Naive B cell (primary cell): ENCODE measurements at regions not wholly inside any gene's neighbourhood (a gene's known extent, or its start where the extent isn't known, plus 50 kb on each side); places are given as distances from the start of the nearest gene placed in this dataset.

Experiments
- ATAC-seq, 2 donors: fragments of 150-1000 bp; cut with Tn5 transposase; 2 replicates each; pipeline ENCODE4 v1.10.0; 2021; ENCODE audit warnings: low read depth in 2 of 2, mild to moderate bottlenecking in 2 of 2, moderate library complexity in 2 of 2
- DNase-seq: peaks from one replicate; pipeline ENCODE4 v3.0.0; 2022
- H3K27ac Mint-ChIP-seq, 6 donors: one replicate each; pipeline ENCODE4 v1.8.0; 2020 to 2022; ENCODE audit warnings: mild to moderate bottlenecking in 6 of 6, mixed read lengths in 6 of 6, moderate library complexity in 5 of 6, inconsistent platforms in 2 of 6
- H3K27me3 Mint-ChIP-seq, 3 donors: one replicate each; pipeline ENCODE4 v1.8.0; 2021 to 2022; ENCODE audit warnings: mixed read lengths in 3 of 3, mild to moderate bottlenecking in 1 of 3
- H3K36me3 Mint-ChIP-seq, 2 donors: one replicate each; pipeline ENCODE4 v1.8.0; 2020 to 2022; ENCODE audit warnings: mixed read lengths in 2 of 2, inconsistent platforms in 1 of 2, mild to moderate bottlenecking in 1 of 2
- H3K4me1 Mint-ChIP-seq, 3 donors: one replicate each; pipeline ENCODE4 v1.8.0; 2020 to 2022; ENCODE audit warnings: mixed read lengths in 3 of 3, inconsistent platforms in 1 of 3, mild to moderate bottlenecking in 1 of 3, moderate library complexity in 1 of 3
- H3K4me3 Mint-ChIP-seq, 8 donors: one replicate each; pipeline ENCODE4 v1.8.0; 2020 to 2022; ENCODE audit warnings: mild to moderate bottlenecking in 8 of 8, mixed read lengths in 8 of 8, moderate library complexity in 8 of 8, inconsistent platforms in 2 of 8
- H3K9me3 Mint-ChIP-seq, 7 donors: one replicate each; pipeline ENCODE4 v1.8.0; 2020 to 2022; ENCODE audit warnings: mixed read lengths in 7 of 7, mild to moderate bottlenecking in 5 of 7, inconsistent platforms in 2 of 7, moderate library complexity in 1 of 7

DNA sequence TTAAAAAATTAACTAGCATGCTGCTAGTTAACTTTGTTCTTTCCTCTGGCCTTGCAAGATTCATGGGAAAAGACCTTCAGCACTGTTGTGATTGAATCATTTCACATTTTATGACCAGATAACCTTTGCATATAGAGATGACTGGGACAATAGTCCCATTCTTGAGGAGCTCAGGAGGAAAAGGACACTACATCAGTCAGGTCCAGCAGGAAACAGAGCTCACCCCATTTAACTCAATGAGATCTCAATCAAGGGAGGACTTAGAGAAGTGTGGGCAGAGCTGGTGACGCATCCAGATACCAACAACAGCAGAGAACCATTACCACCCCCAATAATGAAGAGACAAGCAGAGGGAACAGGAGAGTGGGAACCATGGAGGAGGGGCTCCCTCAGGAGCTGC is 109.4 kb upstream of the GUCA2B start:
- no peaks in the 10 kb centered on the region for H3K4me1 Mint-ChIP-seq
- H3K27me3 Mint-ChIP-seq = peaks cover 16 to 32% (median 20%) of the 10 kb centered on the region in 3 donors
- DNase-seq (no peak), ATAC-seq (no peak)
- H3K27ac Mint-ChIP-seq = no peak overlapping the region
- no peak overlapping the region for H3K4me3 Mint-ChIP-seq
- no peaks in the 10 kb centered on the region for H3K36me3 Mint-ChIP-seq
- H3K9me3 Mint-ChIP-seq = no peaks in the 10 kb centered on the region

DNA sequence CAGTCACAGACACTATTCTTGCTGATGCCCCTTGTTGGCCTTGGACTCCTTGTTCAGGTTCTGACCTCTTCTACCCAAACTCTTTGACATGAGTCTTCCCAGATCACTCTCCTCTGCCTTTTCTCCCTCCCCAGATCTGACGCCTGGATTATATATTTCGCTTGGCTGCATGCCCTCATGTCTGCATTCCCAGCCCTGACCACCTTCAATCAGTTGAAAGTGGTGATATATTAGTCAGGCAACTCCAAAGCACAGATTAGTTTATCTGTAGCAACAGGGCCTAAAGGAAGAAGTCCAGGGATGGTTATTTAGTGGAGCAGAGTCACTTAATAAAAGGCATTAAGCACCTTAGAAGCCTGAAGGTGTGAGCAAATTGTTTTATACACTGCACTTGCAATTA is 110.0 kb upstream of the GUCA2B start:
- no peak for ATAC-seq
- Mint-ChIP-seq H3K36me3 (no peaks in the 10 kb centered on the region), H3K27me3 (peaks cover 11 to 26% (median 17%) of the 10 kb centered on the region in 3 donors), H3K27ac (no peak overlapping the region), H3K9me3 (no peaks in the 10 kb centered on the region), H3K4me1 (no peaks in the 10 kb centered on the region), H3K4me3 (peak overlapping the region in 1 of 8 donors; percentile 19)
- DNase-seq = no peak

DNA sequence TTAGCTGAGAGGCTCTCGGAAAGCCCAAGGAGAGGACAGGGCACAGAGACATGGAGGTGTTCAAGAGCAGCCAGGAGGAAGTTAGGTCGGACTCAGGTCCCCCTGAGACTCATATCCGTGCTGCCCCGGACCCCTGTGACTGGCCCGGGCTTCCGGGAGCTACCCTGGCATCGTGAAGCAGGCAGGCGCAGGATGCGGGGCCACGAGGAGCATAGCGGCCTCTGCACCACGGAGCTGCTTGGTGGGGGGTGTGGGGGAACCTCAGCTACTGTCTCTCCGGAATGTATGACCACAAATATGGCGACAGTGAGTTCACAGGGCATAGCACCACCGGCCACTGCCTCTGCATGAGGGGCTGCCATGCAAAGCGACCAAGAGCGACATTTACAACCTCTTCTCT is 112.2 kb upstream of the GUCA2B start:
- Mint-ChIP-seq H3K4me3 (no peak overlapping the region), H3K36me3 (no peaks in the 10 kb centered on the region), H3K4me1 (no peaks in the 10 kb centered on the region), H3K27me3 (peaks cover 7 to 24% (median 17%) of the 10 kb centered on the region in 3 donors), H3K9me3 (peaks cover 0 to 1% (median 0%) of the 10 kb centered on the region in 7 donors), H3K27ac (no peak overlapping the region)
- no peak for ATAC-seq
- DNase-seq = no peak

DNA sequence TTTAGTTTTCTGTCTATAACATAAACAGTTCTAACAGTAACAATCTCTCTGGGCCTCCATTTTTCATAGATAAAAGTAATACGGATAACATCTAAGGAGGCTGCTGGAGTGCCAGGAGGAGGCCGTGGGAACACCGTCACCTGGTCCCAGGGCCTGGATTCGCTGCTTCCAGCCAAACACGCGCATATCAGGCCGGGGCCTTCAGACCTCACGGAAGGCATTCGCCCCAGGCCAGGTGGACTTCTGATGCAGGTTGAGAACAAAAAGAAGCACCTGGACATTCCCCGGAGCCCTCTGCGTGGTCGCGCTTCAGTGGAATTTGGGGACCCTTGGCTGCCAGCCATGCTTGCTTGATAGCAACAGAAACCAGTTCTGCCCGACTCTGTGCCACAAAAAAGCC is 113.1 kb upstream of the GUCA2B start:
- ATAC-seq (no peak), DNase-seq (no peak)
- peaks cover 0 to 1% (median 0%) of the 10 kb centered on the region in 7 donors for H3K9me3 Mint-ChIP-seq
- no peak overlapping the region for H3K4me3 Mint-ChIP-seq
- no peak overlapping the region for H3K27ac Mint-ChIP-seq
- no peaks in the 10 kb centered on the region for H3K4me1 Mint-ChIP-seq
- peaks cover 4 to 15% (median 12%) of the 10 kb centered on the region in 3 donors for H3K27me3 Mint-ChIP-seq
- no peaks in the 10 kb centered on the region for H3K36me3 Mint-ChIP-seq

DNA sequence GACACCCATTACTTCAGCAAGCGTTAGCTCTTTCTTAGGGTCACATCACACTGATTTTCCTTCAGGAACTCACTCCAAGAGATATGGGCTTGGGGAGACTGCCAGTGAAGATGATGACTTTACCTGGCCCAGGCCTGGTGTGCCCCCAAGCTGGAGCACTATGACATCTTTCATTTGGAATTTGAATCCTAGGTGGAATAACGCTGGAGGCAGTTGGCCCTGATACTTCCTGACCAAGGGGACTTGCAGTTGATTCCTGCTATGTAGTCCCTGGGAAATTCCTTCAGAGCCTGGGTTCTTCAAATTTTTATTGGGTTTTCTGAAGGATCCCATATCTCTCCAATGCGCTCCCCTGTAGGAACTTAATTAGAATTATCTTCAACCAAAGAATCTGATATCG is 114.9 kb upstream of the GUCA2B start:
- Mint-ChIP-seq H3K9me3 (peaks cover 0 to 1% (median 0%) of the 10 kb centered on the region in 7 donors), H3K4me1 (peaks cover 7 to 8% (median 8%) of the 10 kb centered on the region in 3 donors), H3K27ac (no peak overlapping the region), H3K27me3 (peaks cover 2 to 4% (median 3%) of the 10 kb centered on the region in 3 donors), H3K36me3 (no peaks in the 10 kb centered on the region), H3K4me3 (no peak overlapping the region)
- no peak for ATAC-seq
- no peak for DNase-seq

DNA sequence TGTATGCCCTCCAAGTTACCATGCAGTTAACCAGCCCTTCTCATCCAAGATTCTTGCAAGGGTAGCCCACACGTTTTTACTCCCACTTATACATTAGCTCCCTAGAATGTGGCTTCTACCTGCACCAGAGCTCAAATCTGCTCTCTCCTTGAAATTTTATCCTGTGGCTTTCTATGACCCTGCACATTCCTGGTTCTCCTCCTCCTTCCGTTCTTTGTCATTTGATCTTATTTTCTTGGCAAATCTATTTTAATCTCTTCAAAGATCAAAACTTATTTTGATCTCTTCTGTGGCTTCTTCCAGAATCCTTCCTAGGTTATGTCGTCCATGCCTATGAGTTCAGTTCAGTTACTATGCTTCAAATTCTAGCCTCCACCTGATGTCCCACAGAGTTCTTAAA is 115.6 kb upstream of the GUCA2B start:
- peaks cover 0 to 9% (median 3%) of the 10 kb centered on the region in 3 donors for H3K27me3 Mint-ChIP-seq
- H3K4me1 Mint-ChIP-seq = peaks cover 7 to 8% (median 8%) of the 10 kb centered on the region in 3 donors
- peaks cover 0 to 1% (median 0%) of the 10 kb centered on the region in 7 donors for H3K9me3 Mint-ChIP-seq
- no peak overlapping the region for H3K4me3 Mint-ChIP-seq
- no peaks in the 10 kb centered on the region for H3K36me3 Mint-ChIP-seq
- DNase-seq = no peak
- ATAC-seq = no peak
- no peak overlapping the region for H3K27ac Mint-ChIP-seq

DNA sequence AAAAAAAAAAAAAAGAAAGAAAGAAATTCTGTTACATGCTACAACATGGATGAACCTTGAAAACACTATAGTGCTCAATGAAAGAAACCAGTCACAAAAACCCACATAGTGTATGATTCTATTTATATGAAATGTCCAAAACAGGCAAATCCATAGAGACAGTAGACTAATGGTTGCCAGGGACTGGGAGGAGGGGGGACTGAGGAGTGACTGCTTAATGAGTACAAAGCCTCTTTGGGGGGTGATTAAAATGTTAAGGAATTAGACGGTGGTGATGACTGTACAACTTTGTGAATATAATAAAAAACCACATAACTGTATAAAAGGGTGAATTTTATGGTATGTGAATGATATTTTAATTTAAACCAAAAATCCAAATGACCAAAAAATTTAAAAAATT is 116.0 kb upstream of the GUCA2B start:
- Mint-ChIP-seq H3K27me3 (peaks cover 0 to 13% (median 7%) of the 10 kb centered on the region in 3 donors), H3K4me1 (peaks cover 8% of the 10 kb centered on the region in 3 donors), H3K4me3 (no peak overlapping the region), H3K27ac (no peak overlapping the region), H3K9me3 (peaks cover 0 to 1% (median 0%) of the 10 kb centered on the region in 7 donors), H3K36me3 (no peaks in the 10 kb centered on the region)
- ATAC-seq (no peak), DNase-seq (no peak)

DNA sequence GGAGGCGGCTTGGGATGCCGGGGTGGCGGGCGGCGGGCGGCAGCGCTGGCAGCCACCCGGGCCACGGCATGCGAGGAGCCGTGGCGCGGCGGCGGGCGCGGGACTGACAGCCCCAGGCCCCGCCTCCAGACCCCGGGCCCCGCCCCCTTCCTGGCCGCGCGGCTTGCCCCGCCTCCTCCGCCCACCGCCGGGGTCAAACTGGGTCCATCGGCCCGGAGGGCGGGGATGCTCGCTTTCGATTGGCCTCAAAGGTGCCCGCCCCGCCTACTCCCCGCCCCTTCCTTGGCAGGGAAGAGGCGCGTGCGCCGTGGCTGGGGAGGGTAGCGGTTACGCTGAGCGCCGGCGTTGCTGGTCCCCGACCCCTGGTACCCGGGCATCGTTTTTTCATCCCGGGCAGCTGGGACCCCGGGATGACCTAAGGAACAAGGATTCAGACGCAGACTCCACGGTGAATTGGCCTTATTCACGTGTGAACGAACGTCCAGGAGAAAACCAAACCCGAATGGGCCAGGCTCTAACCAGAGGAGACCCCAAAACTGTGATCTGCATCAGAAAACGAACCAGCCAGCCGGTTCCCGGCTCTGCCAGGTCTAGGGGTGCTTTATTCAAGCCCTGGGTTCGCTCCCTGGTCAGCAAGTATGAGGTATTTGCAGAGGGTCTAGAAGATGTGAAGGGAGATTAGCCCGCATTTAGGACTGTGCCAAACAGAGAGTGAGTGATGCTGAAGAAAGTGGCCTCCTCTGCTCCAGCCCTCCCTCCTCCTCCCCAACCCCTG is 117.2 kb upstream of the GUCA2B start:
- peak overlapping the region in 4 of 6 donors; percentile 8 to 80 (median 55) for H3K27ac Mint-ChIP-seq
- H3K27me3 Mint-ChIP-seq = peaks cover 0 to 18% (median 11%) of the 10 kb centered on the region in 3 donors
- DNase-seq (peak; percentile 95), ATAC-seq (peak; percentile 89)
- no peaks in the 10 kb centered on the region for H3K36me3 Mint-ChIP-seq
- peaks cover 0 to 3% (median 0%) of the 10 kb centered on the region in 7 donors for H3K9me3 Mint-ChIP-seq
- peak overlapping the region in 5 of 8 donors; percentile 78 to 93 (median 84) for H3K4me3 Mint-ChIP-seq
- peaks cover 8 to 15% (median 12%) of the 10 kb centered on the region in 3 donors for H3K4me1 Mint-ChIP-seq

DNA sequence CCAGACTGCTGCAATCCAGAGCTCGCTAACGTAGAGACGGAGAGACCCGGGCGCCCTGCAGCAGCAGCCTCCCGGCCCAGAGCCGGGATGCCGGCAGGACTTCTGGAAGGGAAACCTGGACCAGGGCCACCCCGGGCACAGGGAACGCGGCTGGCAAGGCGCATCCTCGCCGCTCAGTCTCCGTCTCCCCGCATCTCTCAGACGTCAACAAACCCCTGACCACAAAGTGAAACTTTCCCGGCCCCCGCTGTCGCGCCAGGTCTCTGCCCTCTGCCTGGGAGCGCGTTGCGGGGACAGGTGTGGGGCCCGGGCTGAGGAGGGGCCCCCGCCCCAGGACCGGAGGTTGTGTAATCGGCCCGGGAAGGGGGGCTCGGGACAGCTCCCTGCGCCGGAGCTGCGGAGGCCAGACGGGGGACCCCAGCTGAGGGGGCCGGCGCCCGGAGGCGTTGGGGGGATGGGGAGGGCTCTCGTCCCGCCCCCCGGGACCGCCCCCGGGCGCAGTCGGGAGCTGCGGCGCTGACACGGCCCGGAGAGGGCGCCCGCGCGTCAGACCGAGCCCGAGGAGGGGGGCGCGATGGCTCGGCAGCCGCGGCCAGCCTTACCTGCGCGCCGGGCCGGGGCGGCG is 116.6 kb upstream of the HIVEP3 start:
- no peaks in the 10 kb centered on the region for H3K36me3 Mint-ChIP-seq
- peak; percentile 69 to 71 for ATAC-seq
- H3K27ac Mint-ChIP-seq = peak overlapping the region in 5 of 6 donors; percentile 3 to 78 (median 55)
- peaks cover 0 to 4% (median 0%) of the 10 kb centered on the region in 7 donors for H3K9me3 Mint-ChIP-seq
- H3K4me1 Mint-ChIP-seq = peaks cover 8 to 17% (median 12%) of the 10 kb centered on the region in 3 donors
- DNase-seq = no peak
- H3K27me3 Mint-ChIP-seq = peaks cover 0 to 18% (median 11%) of the 10 kb centered on the region in 3 donors
- peak overlapping the region; percentile 80 to 91 (median 86) for H3K4me3 Mint-ChIP-seq

DNA sequence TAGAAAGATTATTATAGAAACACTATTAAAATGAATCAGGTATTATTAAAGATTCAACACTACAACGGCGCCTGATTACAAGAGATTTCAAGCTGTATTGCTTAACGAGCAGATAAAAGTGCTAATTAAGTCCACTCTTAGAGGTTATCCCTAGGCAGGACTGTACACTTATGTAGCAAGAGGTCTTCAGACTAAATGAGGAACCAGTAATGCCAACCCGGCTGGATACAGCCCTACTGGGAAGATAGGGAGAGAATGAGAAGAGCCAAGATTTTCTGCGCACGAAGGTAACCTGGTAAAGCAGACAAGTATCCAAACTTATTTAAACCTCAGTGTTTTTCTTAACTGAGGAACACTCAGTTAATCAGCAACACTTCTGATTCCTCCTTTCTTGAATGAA is 115.7 kb upstream of the HIVEP3 start:
- ATAC-seq (no peak), DNase-seq (no peak)
- Mint-ChIP-seq H3K27me3 (peaks cover 0 to 18% (median 11%) of the 10 kb centered on the region in 3 donors), H3K4me3 (peak overlapping the region; percentile 80 to 91 (median 86)), H3K9me3 (peaks cover 0 to 4% (median 0%) of the 10 kb centered on the region in 7 donors), H3K4me1 (peaks cover 8 to 17% (median 12%) of the 10 kb centered on the region in 3 donors), H3K27ac (peak overlapping the region in 5 of 6 donors; percentile 3 to 67 (median 52)), H3K36me3 (no peaks in the 10 kb centered on the region)

DNA sequence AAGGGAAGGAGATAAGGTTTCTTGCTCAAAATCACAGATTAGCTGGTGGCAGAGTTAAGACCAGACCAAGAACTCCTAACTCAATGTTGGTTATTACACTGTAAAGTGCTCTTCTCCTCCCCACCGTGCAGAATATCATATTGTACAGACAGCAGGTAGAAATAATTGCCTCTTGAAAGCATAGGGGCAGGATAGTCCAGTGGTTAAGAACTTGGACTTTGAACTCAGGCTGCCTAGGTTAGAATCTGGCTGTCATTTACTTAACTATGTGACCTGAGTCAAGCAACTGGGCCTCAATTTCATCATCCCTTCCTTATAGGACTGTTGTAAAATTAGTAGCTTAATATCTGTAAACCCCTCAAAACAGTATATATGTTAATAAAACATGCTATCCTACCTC is 114.9 kb upstream of the HIVEP3 start:
- Mint-ChIP-seq H3K27me3 (peaks cover 0 to 18% (median 11%) of the 10 kb centered on the region in 3 donors), H3K36me3 (peaks cover 0 to under 1% of the 10 kb centered on the region in 2 donors), H3K4me1 (peaks cover 8 to 17% (median 12%) of the 10 kb centered on the region in 3 donors), H3K9me3 (peaks cover 0 to 4% (median 0%) of the 10 kb centered on the region in 7 donors), H3K27ac (no peak overlapping the region), H3K4me3 (peak overlapping the region in 1 of 8 donors; percentile 91)
- no peak for DNase-seq
- ATAC-seq = no peak

DNA sequence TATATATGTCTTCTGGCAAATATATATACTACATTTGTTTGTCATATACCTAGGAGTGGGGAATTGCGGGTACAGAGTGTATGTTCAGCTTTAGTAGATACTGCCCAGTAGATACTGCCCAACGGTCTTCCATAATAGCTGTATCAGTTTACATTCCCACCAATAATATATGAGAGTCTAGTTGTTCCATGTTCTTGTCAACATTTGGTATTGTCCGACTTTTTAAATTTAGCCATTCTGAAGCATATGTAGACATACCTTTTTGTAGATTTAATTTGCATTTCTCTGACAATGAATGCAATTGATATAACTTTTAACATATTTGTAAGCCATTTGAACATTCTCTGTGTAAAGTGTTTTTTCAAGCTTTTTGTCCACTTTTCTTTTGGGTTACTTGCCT is 99.0 kb upstream of the HIVEP3 start:
- DNase-seq = no peak
- no peaks in the 10 kb centered on the region for H3K36me3 Mint-ChIP-seq
- no peak overlapping the region for H3K4me3 Mint-ChIP-seq
- peaks cover 0 to 5% (median 0%) of the 10 kb centered on the region in 7 donors for H3K9me3 Mint-ChIP-seq
- peaks cover 7 to 14% (median 11%) of the 10 kb centered on the region in 3 donors for H3K4me1 Mint-ChIP-seq
- H3K27me3 Mint-ChIP-seq = peaks cover 0 to 14% (median 0%) of the 10 kb centered on the region in 3 donors
- H3K27ac Mint-ChIP-seq = no peak overlapping the region
- ATAC-seq = no peak

DNA sequence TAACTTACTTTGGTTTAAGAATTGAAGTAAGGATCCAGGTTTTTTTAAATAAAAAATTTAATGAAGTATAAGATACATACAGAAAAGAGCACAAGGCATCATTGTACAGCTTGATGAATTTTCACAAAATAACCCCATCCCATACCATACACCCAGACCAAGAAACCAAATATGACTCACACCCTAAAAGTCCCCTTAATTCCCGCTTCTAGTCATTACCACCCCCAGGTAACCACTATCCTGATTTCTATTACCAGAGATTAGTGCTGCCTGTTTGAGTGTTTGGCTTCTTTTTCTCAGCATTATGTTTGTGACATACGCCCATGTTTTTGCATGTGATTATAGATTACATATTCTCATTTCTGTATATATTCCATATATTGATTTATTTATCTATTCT is 98.5 kb upstream of the HIVEP3 start:
- no peak for ATAC-seq
- Mint-ChIP-seq H3K4me3 (no peak overlapping the region), H3K27ac (no peak overlapping the region), H3K4me1 (peaks cover 7 to 14% (median 11%) of the 10 kb centered on the region in 3 donors), H3K27me3 (peaks cover 0 to 14% (median 0%) of the 10 kb centered on the region in 3 donors), H3K9me3 (peaks cover 0 to 5% (median 0%) of the 10 kb centered on the region in 7 donors), H3K36me3 (no peaks in the 10 kb centered on the region)
- DNase-seq = no peak
